ENCODE measurements at regions not wholly inside any gene's neighbourhood (a gene's known extent, or its start where the extent isn't known, plus 50 kb on each side); places are given as distances from the start of the nearest gene placed in this dataset.

DNA sequence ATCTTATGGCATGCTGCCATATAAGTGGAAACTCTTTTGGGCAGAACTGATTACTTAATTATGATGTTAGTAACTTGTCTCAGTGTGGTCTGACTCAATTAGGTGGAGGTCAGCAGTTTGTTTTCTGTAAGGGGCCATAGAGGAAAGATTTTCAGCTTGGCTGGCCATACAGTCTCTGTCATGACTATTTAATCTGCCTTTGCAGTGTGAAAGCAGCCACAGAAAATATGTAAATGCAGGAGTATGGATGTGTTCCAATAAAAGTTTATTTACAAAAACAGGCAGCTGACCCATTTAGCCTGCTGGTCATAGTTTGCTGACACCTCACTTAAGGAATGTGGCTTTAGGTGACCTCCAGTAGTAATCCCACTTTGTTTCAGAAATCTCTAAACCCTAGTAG, 700.7 kb downstream of the EPM2A start (continued):
- TF ChIP-seq, protein P1, sequence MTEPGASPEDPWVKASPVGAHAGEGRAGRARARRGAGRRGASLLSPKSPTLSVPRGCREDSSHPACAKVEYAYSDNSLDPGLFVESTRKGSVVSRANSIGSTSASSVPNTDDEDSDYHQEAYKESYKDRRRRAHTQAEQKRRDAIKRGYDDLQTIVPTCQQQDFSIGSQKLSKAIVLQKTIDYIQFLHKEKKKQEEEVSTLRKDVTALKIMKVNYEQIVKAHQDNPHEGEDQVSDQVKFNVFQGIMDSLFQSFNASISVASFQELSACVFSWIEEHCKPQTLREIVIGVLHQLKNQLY (CRISPR knock-in tag; IDR thresholded peaks at IDR 0.05) = no peak
- TF ChIP-seq ZNF879 (CRISPR knock-in tag; IDR thresholded peaks at IDR 0.05) = no peak

DNA sequence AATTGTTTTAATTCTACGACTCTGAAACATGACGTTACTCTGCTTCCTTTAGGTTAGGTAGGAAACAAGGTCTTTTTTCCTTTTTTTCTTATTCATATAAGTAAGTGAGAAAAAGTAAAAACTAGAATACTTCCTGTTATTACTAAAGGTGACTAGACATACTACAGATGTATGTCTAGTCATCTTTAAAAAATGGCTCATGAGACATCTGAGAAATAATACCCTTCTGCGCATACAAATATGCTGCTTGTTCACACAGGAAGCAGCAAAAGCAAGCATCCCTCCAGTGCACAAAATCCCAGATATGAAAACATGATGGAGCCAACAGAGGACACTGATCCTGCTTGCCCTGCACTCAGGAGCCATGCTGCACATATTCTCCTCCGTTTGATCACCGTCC, 699.1 kb downstream of the EPM2A start:
- FAIRE-seq = no peak
- Histone ChIP-seq H3K4me1 (ENCODE audit: insufficient read depth, low read length) (no peaks in the 10 kb centered on the region), H3K27ac (ENCODE audit: extremely low read length, insufficient read depth, low read length) (no peak overlapping the region), H2AFZ (ENCODE audit: low read length) (peak overlapping the region; percentile 12), H4K20me1 (ENCODE audit: insufficient read depth, low read length) (no peaks in the 10 kb centered on the region), H3K9me3 (ENCODE audit: low read length) (no peaks in the 10 kb centered on the region), H3K4me3 (replicated peaks in 1 of 3; ENCODE audit: insufficient read depth in 1 of 3, low read depth in 2 of 3, low read length in 3 of 3) (no peak overlapping the region), H3K4me2 (ENCODE audit: low read depth, low read length) (no peak overlapping the region), H3K36me3 (replicated peaks in 1 of 2; ENCODE audit: control insufficient read depth in 1 of 2, insufficient read depth in 2 of 2, low read length in 2 of 2) (no peaks in the 10 kb centered on the region), H3K27me3 (ENCODE audit: control insufficient read depth in 1 of 2, insufficient read depth in 2 of 2, low read length in 2 of 2) (peaks cover 0 to 8% of the 10 kb centered on the region in 2 experiments; a peak in 2 of 5 replicates), H3K9ac (ENCODE audit: insufficient read depth, low read depth, low read length) (no peak overlapping the region), H3K79me2 (ENCODE audit: insufficient read depth, low read length) (no peaks in the 10 kb centered on the region)
- ChIA-PET POLR2A (no interaction called here), CTCF (ENCODE audit: low intra/inter-chr PET ratio, low total read pairs) (no interaction called here)
- intact Hi-C loops (cut with micrococcal nuclease; ENCODE audit: unreplicated experiment) = no loop called here
- 72% methylated on average over 5 of the region's 5 CpGs for WGBS (ENCODE audit: low lambda C conversion rate)
- no peak for DNase-seq (ENCODE audit: low spot score)
- no peak for ATAC-seq
- in situ Hi-C loops (cut with HindIII; ENCODE audit: extremely low pct_ligation_motif_present, low pct_unique_long_range_greater_than_20kb) = no loop called here
- TF ChIP-seq ZNF572 (CRISPR knock-in tag; IDR thresholded peaks at IDR 0.05) (no peak), ZNF678 (CRISPR knock-in tag; IDR thresholded peaks at IDR 0.05) (no peak), KDM5B (CRISPR knock-in tag; IDR thresholded peaks at IDR 0.05; ENCODE audit: borderline replicate concordance) (no peak), CBX1 (IDR thresholded peaks at IDR 0.05; ENCODE audit: low read depth) (no peak), ZNF75D (CRISPR knock-in tag; IDR thresholded peaks at IDR 0.05; ENCODE audit: borderline replicate concordance) (no peak), SMYD3 (CRISPR knock-in tag; IDR thresholded peaks at IDR 0.05) (no peak)
- no TSS peak for BruUV-seq (replicated peaks)

All from HepG2 (cell line).